Trophoblast cell (in vitro differentiated cells and primary cell): ENCODE measurements at regions not wholly inside any gene's neighbourhood (a gene's known extent, or its start where the extent isn't known, plus 50 kb on each side); places are given as distances from the start of the nearest gene placed in this dataset.

Experiments used
- DNase-seq, 2 donors: peaks; one replicate each; pipeline ENCODE4 v3.0.0-alpha.2; 2016
- H2AFZ ChIP-seq: 2 replicates; pipeline ENCODE4 v1.6.1; 2013; ENCODE audit warnings: low read length, moderate library complexity, mild to moderate bottlenecking; ENCODE audit not compliant: insufficient read depth, poor library complexity
- H2AK5ac ChIP-seq: 2 replicates; pipeline ENCODE4 v1.6.1; 2013; ENCODE audit warnings: mild to moderate bottlenecking, low read length
- H2BK120ac ChIP-seq: 2 replicates; pipeline ENCODE4 v1.6.1; 2013; ENCODE audit warnings: low read length, mild to moderate bottlenecking, moderate library complexity; ENCODE audit not compliant: insufficient read depth, poor library complexity
- H2BK12ac ChIP-seq: 2 replicates; pipeline ENCODE4 v1.6.1; 2013; ENCODE audit warnings: mild to moderate bottlenecking, low read length, moderate library complexity
- H2BK5ac ChIP-seq: 2 replicates; pipeline ENCODE4 v1.6.1; 2013; ENCODE audit warnings: low read length, low read depth, moderate library complexity, mild to moderate bottlenecking; ENCODE audit not compliant: poor library complexity
- H3K14ac ChIP-seq: 2 replicates; pipeline ENCODE4 v1.6.1; 2013; ENCODE audit warnings: mild to moderate bottlenecking, low read length
- H3K18ac ChIP-seq: 2 replicates; pipeline ENCODE4 v1.6.1; 2013; ENCODE audit warnings: mild to moderate bottlenecking, low read length
- H3K23ac ChIP-seq: 2 replicates; pipeline ENCODE4 v1.6.1; 2013; ENCODE audit warnings: low read length
- H3K27ac ChIP-seq: 2 replicates; pipeline ENCODE4 v1.5.1; 2013; ENCODE audit warnings: low read depth, mild to moderate bottlenecking, inconsistent platforms, low read length, moderate library complexity
- H3K27me3 ChIP-seq: 2 replicates; pipeline ENCODE4 v1.6.1; 2013; ENCODE audit warnings: inconsistent platforms, mild to moderate bottlenecking, low read length, moderate library complexity; ENCODE audit not compliant: insufficient read depth
- H3K36me3 ChIP-seq, 2 experiments: 1 replicate in 1 of 2; 2 replicates in 1 of 2; pipeline ENCODE4 v1.6.1; 2013; ENCODE audit warnings: low read length in 2 of 2, mild to moderate bottlenecking in 2 of 2, moderate library complexity in 1 of 2; ENCODE audit not compliant: insufficient read depth in 2 of 2, control insufficient read depth in 1 of 2
- H3K4ac ChIP-seq: 2 replicates; pipeline ENCODE4 v1.6.1; 2013; ENCODE audit warnings: low read depth, mild to moderate bottlenecking, low read length, moderate library complexity
- H3K4me1 ChIP-seq, 2 experiments: 1 replicate in 1 of 2; 2 replicates in 1 of 2; pipeline ENCODE4 v1.6.1; 2013; ENCODE audit warnings: low read length in 2 of 2, mild to moderate bottlenecking in 2 of 2, moderate library complexity in 1 of 2; ENCODE audit not compliant: insufficient read depth in 2 of 2, control insufficient read depth in 1 of 2
- H3K4me2 ChIP-seq: 2 replicates; pipeline ENCODE4 v1.6.1; 2013; ENCODE audit warnings: inconsistent platforms, mild to moderate bottlenecking, low read length, moderate library complexity
- H3K4me3 ChIP-seq: 2 replicates; pipeline ENCODE4 v1.5.1; 2013; ENCODE audit warnings: mild to moderate bottlenecking, low read depth, low read length, inconsistent platforms
- H3K79me1 ChIP-seq: one replicate; pipeline ENCODE4 v1.6.1; 2013; ENCODE audit warnings: low read length
- H3K79me2 ChIP-seq: 2 replicates; pipeline ENCODE4 v1.6.1; 2013; ENCODE audit warnings: low read length, mild to moderate bottlenecking; ENCODE audit not compliant: control insufficient read depth, insufficient read depth, poor library complexity
- H3K9ac ChIP-seq: 2 replicates; pipeline ENCODE4 v1.6.1; 2013; ENCODE audit warnings: mild to moderate bottlenecking, low read length
- H3K9me3 ChIP-seq: 2 replicates; pipeline ENCODE4 v1.6.1; 2013; ENCODE audit warnings: low read depth, mild to moderate bottlenecking, control low read depth, inconsistent platforms, low read length; ENCODE audit not compliant: insufficient read depth
- H4K12ac ChIP-seq: 2 replicates; pipeline ENCODE4 v1.6.1; 2013; ENCODE audit warnings: low read depth, mild to moderate bottlenecking, low read length, moderate library complexity
- H4K8ac ChIP-seq: 2 replicates; pipeline ENCODE4 v1.6.1; 2013; ENCODE audit warnings: low read depth, mild to moderate bottlenecking, low read length, moderate library complexity
- H4K91ac ChIP-seq: one replicate; pipeline ENCODE4 v1.6.1; 2013; ENCODE audit warnings: low read depth, mild to moderate bottlenecking, low read length, moderate library complexity
- WGBS: extraction: QIAGEN DNeasy Blood & Tissue Kit; methylation state at CpG from one replicate; pipeline ENCODE4 v1.1.7; 2013; ENCODE audit warnings: missing lambda C conversion rate; ENCODE audit not compliant: insufficient read length, insufficient coverage; ENCODE audit errors: extremely low coverage; 5-methylcytosine and 5-hydroxymethylcytosine counted together

- WGBS = no CpG with 5 or more reads among the region's 2 CpGs
- Histone ChIP-seq H3K79me1 (no peaks in the 10 kb centered on the region), H3K14ac (no peak overlapping the region), H3K9me3 (no peaks in the 10 kb centered on the region), H2BK5ac (no peak overlapping the region), H3K4me2 (no peak overlapping the region), H3K4ac (no peak overlapping the region), H4K12ac (no peak overlapping the region), H2BK120ac (no peak overlapping the region), H3K4me3 (no peak overlapping the region), H3K4me1 (no peaks in the 10 kb centered on the region), H2AFZ (no peak overlapping the region), H3K36me3 (no peaks in the 10 kb centered on the region), H2AK5ac (no peak overlapping the region), H3K9ac (no peak overlapping the region), H3K27me3 (no peaks in the 10 kb centered on the region), H2BK12ac (no peak overlapping the region), H3K23ac (no peak overlapping the region), H3K79me2 (no peaks in the 10 kb centered on the region), H4K91ac (no peak overlapping the region), H4K8ac (no peak overlapping the region), H3K27ac (no peak overlapping the region), H3K18ac (no peak overlapping the region)
- no peak for DNase-seq
Observed at GRCh38 chr4:35697210-35697736, 547.0 kb downstream of the ARAP2 start.

- H3K23ac ChIP-seq = no peak overlapping the region
- H2AFZ ChIP-seq = no peak overlapping the region
- no peak overlapping the region for H3K27ac ChIP-seq
- no peak overlapping the region for H3K4me3 ChIP-seq
- no peak overlapping the region for H3K14ac ChIP-seq
- no peaks in the 10 kb centered on the region for H3K9me3 ChIP-seq
- H3K4ac ChIP-seq = no peak overlapping the region
- H3K27me3 ChIP-seq = no peaks in the 10 kb centered on the region
- H3K79me1 ChIP-seq = no peaks in the 10 kb centered on the region
- no peak overlapping the region for H3K18ac ChIP-seq
- H4K8ac ChIP-seq = no peak overlapping the region
- H2BK12ac ChIP-seq = no peak overlapping the region
- no peak overlapping the region for H2BK5ac ChIP-seq
- no CpG with 5 or more reads among the region's 2 CpGs for WGBS
- H2BK120ac ChIP-seq = no peak overlapping the region
- H4K91ac ChIP-seq = no peak overlapping the region
- DNase-seq = no peak
- H3K4me1 ChIP-seq = no peaks in the 10 kb centered on the region
- H4K12ac ChIP-seq = no peak overlapping the region
- H3K36me3 ChIP-seq = no peaks in the 10 kb centered on the region
- H3K79me2 ChIP-seq = no peaks in the 10 kb centered on the region
- H2AK5ac ChIP-seq = no peak overlapping the region
- H3K9ac ChIP-seq = no peak overlapping the region
- H3K4me2 ChIP-seq = no peak overlapping the region
Observed at GRCh38 chr4:35700663-35701062, 543.7 kb downstream of the ARAP2 start.

DNA sequence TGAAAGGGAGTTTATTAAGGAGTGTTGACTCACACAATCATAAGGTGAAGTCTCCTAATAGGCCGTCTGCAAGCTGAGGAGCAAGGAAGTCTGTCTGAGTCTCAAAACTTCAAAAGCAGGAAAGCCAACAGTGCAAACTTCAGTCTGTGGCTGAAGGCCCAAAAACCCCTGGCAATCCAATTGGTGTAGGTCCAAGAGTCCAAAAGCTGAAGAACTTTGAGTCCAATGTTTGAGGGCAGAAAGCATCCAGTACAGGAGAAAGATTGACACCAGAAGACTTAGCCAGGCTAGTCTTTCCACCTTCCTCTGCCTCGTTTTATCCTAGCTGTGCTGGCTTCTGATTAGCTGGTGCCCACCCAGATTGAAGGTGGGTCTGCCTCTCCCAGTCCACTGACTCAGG lies 535.2 kb downstream of the ARAP2 start:
- Histone ChIP-seq H2AFZ (no peak overlapping the region), H3K14ac (no peak overlapping the region), H3K4me3 (no peak overlapping the region), H3K4me2 (no peak overlapping the region), H3K27ac (no peak overlapping the region), H4K12ac (no peak overlapping the region), H2BK120ac (no peak overlapping the region), H4K91ac (no peak overlapping the region), H3K4ac (no peak overlapping the region), H4K8ac (no peak overlapping the region), H3K79me2 (no peaks in the 10 kb centered on the region), H3K18ac (no peak overlapping the region), H3K4me1 (no peaks in the 10 kb centered on the region), H3K79me1 (no peaks in the 10 kb centered on the region), H3K9me3 (peaks cover 10% of the 10 kb centered on the region), H3K27me3 (no peaks in the 10 kb centered on the region), H3K9ac (no peak overlapping the region), H2BK5ac (no peak overlapping the region), H3K23ac (no peak overlapping the region), H2BK12ac (no peak overlapping the region), H3K36me3 (no peaks in the 10 kb centered on the region), H2AK5ac (no peak overlapping the region)
- no CpG with 5 or more reads among the region's 2 CpGs for WGBS
- no peak for DNase-seq

DNA sequence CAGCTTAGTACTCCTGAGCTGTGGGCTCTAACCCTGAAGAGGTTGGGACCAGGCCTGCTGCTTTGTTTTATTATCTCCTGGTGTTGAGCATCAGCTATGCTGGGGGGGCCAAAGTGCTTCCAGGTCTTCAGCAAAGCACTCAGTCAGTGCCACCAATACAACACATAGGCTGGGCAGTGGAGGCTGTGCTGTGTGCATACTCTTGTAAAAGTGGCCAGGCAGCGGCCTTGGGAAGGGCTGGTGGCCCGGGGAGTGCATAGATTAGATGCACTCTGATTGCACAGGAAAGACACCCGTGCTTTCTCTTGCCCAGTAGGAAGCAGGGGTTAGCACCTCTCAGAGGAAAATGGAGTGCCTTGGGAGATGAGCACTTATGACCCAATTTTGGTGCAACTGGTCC lies 534.0 kb downstream of the ARAP2 start:
- H3K27me3 ChIP-seq = no peaks in the 10 kb centered on the region
- H3K36me3 ChIP-seq = no peaks in the 10 kb centered on the region
- no peak overlapping the region for H2AK5ac ChIP-seq
- no peak overlapping the region for H3K14ac ChIP-seq
- H3K4ac ChIP-seq = no peak overlapping the region
- H3K23ac ChIP-seq = no peak overlapping the region
- H4K12ac ChIP-seq = no peak overlapping the region
- no peaks in the 10 kb centered on the region for H3K79me2 ChIP-seq
- H4K8ac ChIP-seq = no peak overlapping the region
- no peak overlapping the region for H2BK120ac ChIP-seq
- no peak overlapping the region for H4K91ac ChIP-seq
- H2BK5ac ChIP-seq = no peak overlapping the region
- no peaks in the 10 kb centered on the region for H3K79me1 ChIP-seq
- no peaks in the 10 kb centered on the region for H3K4me1 ChIP-seq
- H3K4me3 ChIP-seq = no peak overlapping the region
- peaks cover 10% of the 10 kb centered on the region for H3K9me3 ChIP-seq
- H2AFZ ChIP-seq = no peak overlapping the region
- no peak overlapping the region for H3K9ac ChIP-seq
- no CpG with 5 or more reads among the region's 3 CpGs for WGBS
- no peak overlapping the region for H2BK12ac ChIP-seq
- no peak for DNase-seq
- no peak overlapping the region for H3K27ac ChIP-seq
- H3K18ac ChIP-seq = no peak overlapping the region
- H3K4me2 ChIP-seq = no peak overlapping the region
